Glomerular endothelial cell (primary cell): ENCODE measurements at regions not wholly inside any gene's neighbourhood (a gene's known extent, or its start where the extent isn't known, plus 50 kb on each side); places are given as distances from the start of the nearest gene placed in this dataset.
"Not testable (repeated sequence)": the region's sequence is repeated elsewhere in the genome, so short reads cannot be mapped to it uniquely, and the experiment has no call there.

Experiments used
- DNase-seq: peaks from one replicate; pipeline ENCODE4 v3.0.0-alpha.2; 2011; ENCODE audit warnings: low read depth, low spot score; ENCODE audit errors: extremely low read depth

- DNase-seq, result no peak
Measured at GRCh38 chrX:63581906-63582305, 203.1 kb downstream of the ARHGEF9 start.

GRCh38 chrX:63581398-63581797 is 203.6 kb downstream of the ARHGEF9 start:
- DNase-seq, result no peak

- DNase-seq, result no peak
Measured at GRCh38 chrX:63576533-63576932, 208.5 kb downstream of the ARHGEF9 start.

GRCh38 chrX:63575700-63576099 is 209.3 kb downstream of the ARHGEF9 start:
- DNase-seq, result not testable (repeated sequence)

- no peak for DNase-seq
Measured at GRCh38 chrX:63566856-63567255, 215.7 kb upstream of the SPIN4 start.

GRCh38 chrX:63561425-63561824 is 210.3 kb upstream of the SPIN4 start:
- no peak for DNase-seq

GRCh38 chrX:63560601-63561218 is 209.6 kb upstream of the SPIN4 start:
- peak; percentile 18 for DNase-seq

GRCh38 chrX:63551856-63552255 is 200.7 kb upstream of the SPIN4 start:
- DNase-seq, result no peak

GRCh38 chrX:63530654-63531053 is 179.5 kb upstream of the SPIN4 start:
- DNase-seq, result no peak

GRCh38 chrX:63529961-63530360 is 178.8 kb upstream of the SPIN4 start:
- DNase-seq, result no peak

GRCh38 chrX:63526863-63527262 is 175.7 kb upstream of the SPIN4 start:
- DNase-seq, result no peak

GRCh38 chrX:63525491-63525890 is 174.4 kb upstream of the SPIN4 start:
- DNase-seq, result no peak

GRCh38 chrX:63519368-63519767 is 168.2 kb upstream of the SPIN4 start:
- not testable (repeated sequence) for DNase-seq

- DNase-seq, result no peak
Measured at GRCh38 chrX:63514569-63515080, 163.5 kb upstream of the SPIN4 start.

- no peak for DNase-seq
Measured at GRCh38 chrX:63513825-63514568, 162.9 kb upstream of the SPIN4 start.

GRCh38 chrX:63511361-63511760 is 160.2 kb upstream of the SPIN4 start:
- DNase-seq, result no peak

GRCh38 chrX:63508668-63509067 is 157.5 kb upstream of the SPIN4 start:
- DNase-seq, result no peak

GRCh38 chrX:63506320-63506719 is 155.2 kb upstream of the SPIN4 start:
- no peak for DNase-seq

- no peak for DNase-seq
Measured at GRCh38 chrX:63503541-63503940, 152.4 kb upstream of the SPIN4 start.

- DNase-seq, result no peak
Measured at GRCh38 chrX:63488546-63489373, 137.6 kb upstream of the SPIN4 start.

GRCh38 chrX:63475200-63475599 is 124.1 kb upstream of the SPIN4 start:
- no peak for DNase-seq
